GM12875 (cell line): ENCODE measurements at regions not wholly inside any gene's neighbourhood (a gene's known extent, or its start where the extent isn't known, plus 50 kb on each side); places are given as distances from the start of the nearest gene placed in this dataset.

Source experiments
- H3K4me3 ChIP-seq: one replicate; pipeline ENCODE4 v1.5.1; 2011; ENCODE audit warnings: low read depth, low read length, control low read depth
- CTCF ChIP-seq: IDR thresholded peaks from 2 replicates; pipeline ENCODE4 v1.5.1; 2011; ENCODE audit warnings: low read depth, mild to moderate bottlenecking, control low read depth, inconsistent platforms, low read length, moderate library complexity, borderline replicate concordance; ENCODE audit not compliant: insufficient read depth

DNA sequence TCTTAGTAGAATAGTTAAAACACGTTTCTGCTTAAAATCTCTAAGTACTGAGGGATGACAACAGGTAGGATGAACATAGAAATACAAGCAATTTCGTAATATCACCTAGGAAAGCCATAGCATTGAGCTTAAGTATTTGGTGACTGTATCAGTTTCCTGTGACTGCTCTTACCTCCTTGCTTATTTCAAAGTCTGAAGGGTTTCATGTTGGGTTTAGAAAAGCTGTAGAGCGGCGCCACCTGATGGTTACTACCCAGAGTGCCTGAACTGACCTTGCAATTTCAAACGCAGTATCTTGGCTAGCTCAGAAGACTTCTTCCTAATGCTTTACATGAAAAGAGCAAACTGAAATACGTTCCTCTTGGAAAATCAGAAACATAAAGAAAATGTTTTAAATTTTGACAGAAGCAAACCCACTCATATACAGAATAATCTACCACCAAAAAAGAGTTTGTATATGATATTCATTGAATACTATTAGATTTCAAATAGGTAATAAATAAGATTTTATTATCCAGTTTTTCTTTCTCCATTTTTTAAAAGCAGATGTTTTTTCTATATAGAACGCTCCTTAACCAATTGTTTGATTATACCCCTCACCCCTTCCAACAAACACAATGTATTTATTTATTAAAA, 82.3 kb upstream of the RIPOR2 start:
- H3K4me3 ChIP-seq, result no peak overlapping the region
- TF ChIP-seq CTCF, result peak; percentile 64; the same call in 1 of the 2 replicates

- H3K4me3 ChIP-seq, result no peak overlapping the region
- TF ChIP-seq CTCF, result no peak
Observed at GRCh38 chr6:25018568-25018954, 82.8 kb upstream of the RIPOR2 start.

- no peak overlapping the region for H3K4me3 ChIP-seq
- no peak for TF ChIP-seq CTCF
Observed at GRCh38 chr6:25022140-25022553, 86.4 kb upstream of the RIPOR2 start.

DNA sequence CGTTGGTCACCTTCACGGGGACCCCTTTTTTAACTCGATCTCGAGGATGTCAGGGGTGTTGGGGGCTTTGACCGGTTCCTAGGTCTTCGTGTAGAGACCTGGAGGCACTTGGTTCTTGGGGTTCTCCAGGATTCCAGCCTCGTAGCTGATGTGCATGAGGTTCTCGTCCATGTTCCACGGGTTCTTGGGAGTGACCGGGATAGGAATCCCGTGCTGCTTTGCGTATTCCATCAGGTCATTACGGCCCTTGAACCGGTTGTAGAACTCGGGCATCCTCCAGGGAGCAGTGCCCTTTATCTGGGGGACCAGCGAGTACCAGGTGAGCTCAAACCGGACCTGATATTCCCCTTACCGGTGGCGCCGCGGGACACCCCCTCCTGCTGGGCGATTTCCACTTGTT, 88.0 kb upstream of the RIPOR2 start:
- TF ChIP-seq CTCF, result no peak
- H3K4me3 ChIP-seq, result no peak overlapping the region

DNA sequence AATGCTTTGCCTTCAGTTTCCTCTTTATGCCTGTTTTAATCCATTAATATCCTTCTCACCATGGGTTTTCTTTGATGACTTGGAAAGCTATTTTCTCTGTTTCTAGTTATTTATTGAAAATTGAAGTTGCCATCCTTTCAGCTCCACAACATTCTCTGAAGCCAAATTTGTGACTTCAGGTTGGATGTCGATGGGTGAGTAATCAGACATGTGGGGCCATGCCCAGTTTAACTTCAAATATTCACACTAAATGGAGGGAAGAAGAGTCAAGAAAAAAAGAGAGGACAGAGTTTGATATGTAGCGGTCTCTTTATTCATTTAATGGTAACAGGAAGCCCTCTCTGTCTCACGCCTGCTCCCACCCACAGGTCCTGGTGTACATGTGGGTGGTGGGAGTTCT, 89.1 kb upstream of the RIPOR2 start:
- no peak for TF ChIP-seq CTCF
- no peak overlapping the region for H3K4me3 ChIP-seq

DNA sequence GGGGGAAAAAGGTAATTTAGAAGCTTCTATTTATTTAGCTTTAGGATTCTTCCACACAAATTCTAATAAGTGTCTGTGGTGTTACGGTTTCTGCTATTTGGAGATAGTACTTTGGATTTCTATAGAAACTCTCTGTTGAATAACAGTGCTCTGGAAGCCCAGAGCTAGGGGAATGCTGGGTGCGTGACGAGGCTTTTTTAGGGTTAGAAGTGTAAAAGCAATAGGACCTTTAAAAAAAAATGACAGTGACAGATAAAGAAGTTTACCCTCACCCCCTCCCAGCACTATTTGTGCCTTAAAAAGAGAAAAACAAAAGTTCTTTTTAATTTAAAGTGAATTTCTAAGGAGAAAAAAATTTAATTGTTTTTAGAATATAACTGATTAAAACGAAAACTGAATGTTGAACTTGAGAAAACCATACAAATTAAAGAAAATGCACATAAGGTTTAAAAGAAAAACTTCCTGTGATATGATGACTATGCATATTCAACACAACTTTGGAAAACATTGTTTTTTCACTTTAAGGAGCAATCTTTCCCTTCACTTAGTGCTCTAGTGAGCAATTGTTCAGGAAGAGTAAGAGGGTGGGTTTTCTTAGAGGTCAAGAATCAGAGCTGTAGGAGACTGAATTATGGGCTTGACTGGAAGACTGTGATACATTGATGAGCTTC, 89.6 kb upstream of the RIPOR2 start:
- H3K4me3 ChIP-seq, result no peak overlapping the region
- TF ChIP-seq CTCF, result no peak

DNA sequence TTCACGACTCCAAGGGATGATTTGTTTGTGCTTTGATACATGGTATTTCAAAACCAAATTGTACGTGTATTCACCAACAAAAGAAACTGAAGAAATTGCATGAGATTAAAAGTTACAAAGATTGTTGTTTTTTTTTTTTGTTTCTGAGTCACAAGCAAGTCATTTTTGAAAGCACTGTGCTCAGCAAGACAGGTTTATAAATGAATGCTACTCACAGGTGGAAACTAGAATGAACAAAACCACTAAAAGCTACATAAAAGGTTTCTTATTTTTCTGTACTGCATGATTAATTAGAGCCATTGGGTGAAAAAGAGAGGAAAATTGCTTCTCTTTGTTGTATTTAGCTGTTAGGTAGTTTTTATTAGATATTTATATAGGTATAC, 90.2 kb upstream of the RIPOR2 start:
- no peak overlapping the region for H3K4me3 ChIP-seq
- no peak for TF ChIP-seq CTCF
